GM23248 (cell line): ENCODE measurements at regions not wholly inside any gene's neighbourhood (a gene's known extent, or its start where the extent isn't known, plus 50 kb on each side); places are given as distances from the start of the nearest gene placed in this dataset.
A peak's percentile ranks its signal among the peaks of the same experiment; 100 is the strongest.

Experiments
- DNase-seq: peaks from one replicate; pipeline ENCODE4 v3.0.0-alpha.2; 2015
- H2AFZ ChIP-seq: fragments of 200-600 bp; sonication (generic); 2 replicates; pipeline ENCODE4 v1.6.1; 2016; ENCODE audit warnings: antibody characterized with exemption
- H3F3A ChIP-seq: fragments of 200-600 bp; sonication (generic); 2 replicates; pipeline ENCODE4 v1.6.1; 2016; ENCODE audit warnings: mild to moderate bottlenecking, antibody characterized with exemption, mixed run types; ENCODE audit not compliant: insufficient read depth
- H3K27ac ChIP-seq: fragments of 200-600 bp; sonication (generic); 2 replicates; pipeline ENCODE4 v1.5.1; 2016; ENCODE audit warnings: mild to moderate bottlenecking
- H3K27me3 ChIP-seq: fragments of 200-600 bp; sonication (generic); replicated peaks from 2 replicates; pipeline ENCODE4 v1.6.1; 2016; ENCODE audit warnings: mild to moderate bottlenecking; ENCODE audit not compliant: insufficient read depth
- H3K36me3 ChIP-seq: fragments of 200-600 bp; sonication (generic); 2 replicates; pipeline ENCODE4 v1.6.1; 2016; ENCODE audit warnings: low read depth, mild to moderate bottlenecking
- H3K4me1 ChIP-seq: fragments of 200-600 bp; sonication (generic); 2 replicates; pipeline ENCODE4 v1.6.1; 2016; ENCODE audit warnings: mild to moderate bottlenecking; ENCODE audit not compliant: insufficient read depth
- H3K4me2 ChIP-seq: fragments of 200-600 bp; sonication (generic); one replicate; pipeline ENCODE4 v1.6.1; 2016; ENCODE audit warnings: mild to moderate bottlenecking; ENCODE audit not compliant: unreplicated experiment
- H3K4me3 ChIP-seq: fragments of 200-600 bp; sonication (generic); 2 replicates; pipeline ENCODE4 v1.5.1; 2016; ENCODE audit warnings: mild to moderate bottlenecking
- H3K79me2 ChIP-seq: fragments of 200-600 bp; sonication (generic); 2 replicates; pipeline ENCODE4 v1.6.1; 2016; ENCODE audit warnings: mild to moderate bottlenecking; ENCODE audit not compliant: insufficient read depth
- H3K9ac ChIP-seq: fragments of 200-600 bp; sonication (generic); 2 replicates; pipeline ENCODE4 v1.6.1; 2016; ENCODE audit warnings: mild to moderate bottlenecking
- H3K9me2 ChIP-seq: fragments of 200-600 bp; sonication (generic); 2 replicates; pipeline ENCODE4 v1.6.1; 2016; ENCODE audit warnings: mixed run types, mild to moderate bottlenecking, moderate library complexity; ENCODE audit not compliant: insufficient read depth
- H3K9me3 ChIP-seq: fragments of 200-600 bp; sonication (generic); one replicate; pipeline ENCODE4 v1.6.1; 2017; ENCODE audit warnings: low read depth
- H4K20me1 ChIP-seq: fragments of 200-600 bp; sonication (generic); 2 replicates; pipeline ENCODE4 v1.6.0; 2016; ENCODE audit not compliant: insufficient read depth
- EZH2 ChIP-seq: fragments of 200-600 bp; sonication (generic); IDR thresholded peaks from 2 replicates; pipeline ENCODE4 v1.6.1; 2018; ENCODE audit warnings: antibody characterized with exemption, mild to moderate bottlenecking; ENCODE audit not compliant: insufficient read depth, poor library complexity, severe bottlenecking
- EZH2phosphoT487 ChIP-seq: fragments of 200-600 bp; sonication (generic); IDR thresholded peaks from 2 replicates; pipeline ENCODE4 v1.6.1; 2018; ENCODE audit warnings: antibody characterized with exemption, moderate library complexity, mild to moderate bottlenecking, low read depth; ENCODE audit not compliant: insufficient read depth
- WGBS, 2 experiments: methylation state at CpG; one replicate each; pipeline ENCODE4 v1.1.6; 2015 to 2017; ENCODE audit warnings: low lambda C conversion rate in 2 of 2, low coverage in 1 of 2; ENCODE audit errors: missing lambda C conversion rate in 2 of 2; 5-methylcytosine and 5-hydroxymethylcytosine counted together
- in situ Hi-C: fragments of 300-500 bp; cut with MboI; formaldehyde crosslinking; loops from 2 replicates; pipeline ENCODE4 v1.15.0; 2020

- TF ChIP-seq EZH2phosphoT487: no peak
- TF ChIP-seq EZH2: no peak
- Histone ChIP-seq H3K9me3 (no peaks in the 10 kb centered on the region), H3F3A (peaks cover 5% of the 10 kb centered on the region), H3K27me3 (peaks cover 19% of the 10 kb centered on the region), H3K4me1 (no peaks in the 10 kb centered on the region), H3K4me3 (no peak overlapping the region), H3K9me2 (no peaks in the 10 kb centered on the region), H3K4me2 (no peak overlapping the region), H2AFZ (no peak overlapping the region), H3K27ac (no peak overlapping the region), H3K79me2 (no peaks in the 10 kb centered on the region), H3K36me3 (no peaks in the 10 kb centered on the region), H4K20me1 (no peaks in the 10 kb centered on the region), H3K9ac (no peak overlapping the region)
- in situ Hi-C loops: no loop called here
- no peak for DNase-seq
- WGBS, 2 experiments: 80 to 87% methylated on average over 6 of the region's 6 CpGs
Measured at GRCh38 chr21:31560479-31560878, 99.0 kb upstream of the SOD1 start.

DNA sequence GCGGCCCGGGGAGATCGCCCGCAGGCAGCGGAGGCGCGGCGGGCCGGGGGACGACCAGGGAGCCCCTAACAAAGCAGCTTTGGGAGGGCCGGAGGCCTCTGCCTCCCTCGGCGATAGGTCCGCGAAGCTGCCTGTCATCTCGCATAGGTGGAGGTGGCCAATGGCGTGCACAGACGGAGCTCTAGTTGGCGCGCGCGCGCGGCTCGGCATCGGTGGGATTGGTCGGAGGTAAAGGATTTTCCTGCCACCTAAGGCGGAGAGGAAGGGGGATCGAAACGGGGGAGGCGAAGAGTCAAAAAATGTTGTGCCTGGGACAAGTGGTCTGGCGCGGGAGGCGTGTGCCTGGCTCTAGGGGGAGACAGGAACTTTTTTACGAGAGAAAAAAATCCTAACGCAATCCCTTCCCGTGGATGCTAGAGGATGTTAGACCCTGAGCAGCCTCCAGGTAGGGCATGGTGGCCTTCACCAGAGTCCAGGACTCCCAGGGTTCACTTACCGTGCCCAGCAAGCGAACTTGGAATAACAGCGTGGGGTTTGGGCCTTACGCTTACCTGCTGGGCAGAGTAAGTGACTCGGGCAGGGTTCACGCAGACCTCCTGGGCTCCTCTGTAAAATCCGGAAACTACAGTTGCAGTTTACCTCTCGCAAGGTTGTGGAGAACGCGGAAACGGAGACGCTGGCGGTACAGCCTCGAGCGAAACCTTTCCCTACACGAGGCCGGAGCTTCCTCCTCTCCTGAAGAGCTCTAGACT, 99.9 kb upstream of the SOD1 start:
- Histone ChIP-seq H3K9ac (0 out of 2 replicates have a peak overlapping the region, but pooled peaks have one; percentile 14), H3K4me2 (peak overlapping the region; percentile 87), H3K36me3 (no peaks in the 10 kb centered on the region), H3K27ac (no peak overlapping the region), H3F3A (peaks cover 5% of the 10 kb centered on the region), H3K9me2 (no peaks in the 10 kb centered on the region), H3K27me3 (peaks cover 19% of the 10 kb centered on the region), H4K20me1 (no peaks in the 10 kb centered on the region), H3K4me1 (0 out of 2 replicates have a peak, but pooled peaks cover 1% of the 10 kb centered on the region), H3K4me3 (peak overlapping the region; percentile 79), H3K9me3 (no peaks in the 10 kb centered on the region), H3K79me2 (no peaks in the 10 kb centered on the region), H2AFZ (peak overlapping the region; percentile 82)
- 7 to 9% methylated on average over 52 to 54 of the region's 54 CpGs for WGBS, 2 experiments
- in situ Hi-C loops: no loop called here
- TF ChIP-seq EZH2phosphoT487 (no peak), EZH2 (no peak)
- peak; percentile 94 for DNase-seq

DNA sequence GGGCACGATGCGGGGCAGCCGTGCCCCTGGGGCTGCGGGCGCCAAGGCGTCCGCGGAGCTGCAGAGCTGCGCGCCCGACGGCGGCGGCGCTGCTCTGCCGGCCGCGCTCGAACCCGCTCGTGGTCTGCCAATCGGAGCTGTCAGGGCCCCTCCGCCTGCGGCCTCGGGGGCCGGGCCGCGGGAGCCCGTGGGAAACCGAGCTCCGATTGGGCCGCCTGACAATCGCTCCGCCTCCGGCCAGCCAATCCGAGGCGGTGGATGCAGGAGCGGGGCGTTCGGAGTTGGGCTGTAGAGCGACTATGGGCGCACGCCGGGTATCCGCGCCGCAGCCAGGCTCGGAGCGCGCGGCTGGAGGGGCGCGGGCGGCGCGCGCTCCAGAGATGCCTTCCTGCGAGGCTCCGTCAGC, 100.5 kb upstream of the SOD1 start:
- no peak overlapping the region for H3K27ac ChIP-seq
- no peaks in the 10 kb centered on the region for H3K9me2 ChIP-seq
- peaks cover 19% of the 10 kb centered on the region for H3K27me3 ChIP-seq
- peak; percentile 98 for DNase-seq
- 1% methylated on average over 29 to 36 of the region's 59 CpGs for WGBS, 2 experiments
- 0 out of 2 replicates have a peak overlapping the region, but pooled peaks have one; percentile 14 for H3K9ac ChIP-seq
- 0 out of 2 replicates have a peak, but pooled peaks cover 5% of the 10 kb centered on the region for H3K4me1 ChIP-seq
- no peaks in the 10 kb centered on the region for H4K20me1 ChIP-seq
- H3F3A ChIP-seq: peaks cover 5% of the 10 kb centered on the region
- no peaks in the 10 kb centered on the region for H3K79me2 ChIP-seq
- H3K4me2 ChIP-seq: peak overlapping the region; percentile 87
- in situ Hi-C loops: no loop called here
- H3K4me3 ChIP-seq: peak overlapping the region; percentile 79
- TF ChIP-seq EZH2 (no peak), EZH2phosphoT487 (no peak)
- no peaks in the 10 kb centered on the region for H3K36me3 ChIP-seq
- H2AFZ ChIP-seq: peak overlapping the region; percentile 82
- H3K9me3 ChIP-seq: no peaks in the 10 kb centered on the region

DNA sequence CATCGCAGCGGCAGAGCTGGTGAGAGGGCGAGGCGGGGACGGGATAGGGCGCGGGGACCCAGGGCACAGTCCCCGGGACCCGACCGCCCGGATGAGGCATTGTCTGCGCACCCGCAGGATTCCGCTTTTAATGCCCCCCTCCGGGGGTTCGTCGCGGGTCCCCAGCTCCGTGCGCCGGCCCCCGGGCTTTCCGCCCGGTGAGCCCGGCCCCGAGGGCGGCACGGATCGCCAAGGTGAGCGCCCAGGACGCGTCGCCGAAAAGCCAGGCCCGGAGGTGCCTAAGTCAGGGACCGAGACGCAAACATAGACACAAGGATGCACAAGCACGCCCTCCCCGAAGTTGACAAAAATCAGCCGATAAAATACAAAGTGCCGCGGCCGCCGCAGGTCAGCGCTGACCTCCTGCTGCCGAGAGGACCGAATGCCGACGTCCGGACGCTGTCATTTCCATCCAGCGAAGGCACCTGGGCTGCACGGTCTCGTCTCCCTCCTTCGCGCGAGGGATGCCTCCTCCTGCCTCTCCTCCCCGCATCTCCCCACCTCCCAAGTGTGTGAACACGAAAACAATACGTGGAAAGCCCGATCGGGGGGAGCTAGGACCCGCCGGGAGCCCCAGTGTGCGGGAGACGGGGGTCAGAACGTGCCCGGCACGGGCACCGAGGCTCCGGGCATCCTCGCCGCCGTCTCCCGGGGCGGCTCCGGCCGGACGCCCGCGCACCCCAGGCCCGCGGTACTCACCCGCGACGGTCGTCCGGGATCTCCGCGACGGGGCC, 101.1 kb upstream of the SOD1 start:
- 3 to 4% methylated on average over 72 to 75 of the region's 91 CpGs for WGBS, 2 experiments

More for the DNA sequence above, 101.1 kb upstream of the SOD1 start:
- Histone ChIP-seq H3K4me2 (peak overlapping the region; percentile 50), H3K9ac (no peak overlapping the region), H3F3A (peaks cover 5% of the 10 kb centered on the region), H3K9me2 (no peaks in the 10 kb centered on the region), H4K20me1 (no peaks in the 10 kb centered on the region), H3K36me3 (no peaks in the 10 kb centered on the region), H3K27ac (no peak overlapping the region), H3K79me2 (no peaks in the 10 kb centered on the region), H2AFZ (peak overlapping the region; percentile 82), H3K27me3 (peaks cover 19% of the 10 kb centered on the region), H3K9me3 (no peaks in the 10 kb centered on the region), H3K4me3 (peak overlapping the region; percentile 79), H3K4me1 (0 out of 2 replicates have a peak, but pooled peaks cover 5% of the 10 kb centered on the region)
- in situ Hi-C loops: no loop called here
- peak; percentile 9 for DNase-seq
- TF ChIP-seq EZH2 (peak; percentile 64), EZH2phosphoT487 (no peak)
